RPMI7951 (cell line): ENCODE measurements at regions not wholly inside any gene's neighbourhood (a gene's known extent, or its start where the extent isn't known, plus 50 kb on each side); places are given as distances from the start of the nearest gene placed in this dataset.
A peak's percentile ranks its signal among the peaks of the same experiment; 100 is the strongest.
"Not testable (repeated sequence)": the region's sequence is repeated elsewhere in the genome, so short reads cannot be mapped to it uniquely, and the experiment has no call there.

Experiments used
- DNase-seq: peaks from one replicate; pipeline ENCODE4 v3.0.0-alpha.2; 2012; ENCODE audit warnings: low read depth

- DNase-seq, result no peak
Measured at GRCh38 chr18:46179306-46179705, 75.1 kb downstream of the HAUS1 start.

- DNase-seq, result no peak
Measured at GRCh38 chr18:46182633-46183358, 78.6 kb downstream of the HAUS1 start.

- not testable (repeated sequence) for DNase-seq
Measured at GRCh38 chr18:46184296-46184695, 80.1 kb downstream of the HAUS1 start.

- no peak for DNase-seq
Measured at GRCh38 chr18:46184727-46185126, 80.5 kb downstream of the HAUS1 start.

GRCh38 chr18:46190667-46191066 lies 86.5 kb downstream of the HAUS1 start:
- DNase-seq, result no peak

GRCh38 chr18:46196627-46197243 lies 92.5 kb downstream of the HAUS1 start:
- DNase-seq, result no peak

- DNase-seq, result peak; percentile 30
Measured at GRCh38 chr18:46199515-46200147, 95.4 kb downstream of the HAUS1 start.

- DNase-seq, result not testable (repeated sequence)
Measured at GRCh38 chr18:46200178-46201055, 96.2 kb downstream of the HAUS1 start.

- DNase-seq, result no peak
Measured at GRCh38 chr18:46204143-46204542, 100.0 kb downstream of the HAUS1 start.

GRCh38 chr18:46207985-46208384 lies 103.8 kb downstream of the HAUS1 start:
- no peak for DNase-seq

GRCh38 chr18:46209161-46209560 lies 105.0 kb downstream of the HAUS1 start:
- no peak for DNase-seq

GRCh38 chr18:46211816-46212215 lies 107.6 kb downstream of the HAUS1 start:
- peak; percentile 14 for DNase-seq

GRCh38 chr18:46212398-46212797 lies 108.2 kb downstream of the HAUS1 start:
- no peak for DNase-seq

GRCh38 chr18:46213295-46213694 lies 109.1 kb downstream of the HAUS1 start:
- peak; percentile 8 for DNase-seq

- DNase-seq, result no peak
Measured at GRCh38 chr18:46214435-46214834, 110.2 kb downstream of the HAUS1 start.

GRCh38 chr18:46215902-46216723 lies 111.9 kb downstream of the HAUS1 start:
- DNase-seq, result no peak

- peak; percentile 17 for DNase-seq
Measured at GRCh38 chr18:46220116-46220515, 115.9 kb downstream of the HAUS1 start.

GRCh38 chr18:46222093-46222492 lies 117.9 kb downstream of the HAUS1 start:
- no peak for DNase-seq

- DNase-seq, result no peak
Measured at GRCh38 chr18:46222710-46223360, 118.7 kb downstream of the HAUS1 start.

GRCh38 chr18:46224181-46224775 lies 120.1 kb downstream of the HAUS1 start:
- peak; percentile 19 for DNase-seq
